Kidney epithelial cell (primary cell): ENCODE measurements at regions not wholly inside any gene's neighbourhood (a gene's known extent, or its start where the extent isn't known, plus 50 kb on each side); places are given as distances from the start of the nearest gene placed in this dataset.

Experiments used
- DNase-seq: peaks from one replicate; pipeline ENCODE4 v3.0.0-alpha.2; 2010; ENCODE audit warnings: low read depth
- H3K27me3 ChIP-seq: 2 replicates; pipeline ENCODE4 v1.6.0; 2011; ENCODE audit warnings: low read length; ENCODE audit not compliant: control insufficient read depth, insufficient read depth
- H3K36me3 ChIP-seq: 2 replicates; pipeline ENCODE4 v1.5.1; 2011; ENCODE audit warnings: low read length; ENCODE audit not compliant: control insufficient read depth, insufficient read depth
- H3K4me3 ChIP-seq: 2 replicates; pipeline ENCODE4 v1.5.1; 2011; ENCODE audit warnings: low read depth, mild to moderate bottlenecking, control low read depth, low read length
- CTCF ChIP-seq: IDR thresholded peaks from 2 replicates; pipeline ENCODE4 v1.5.1; 2011; ENCODE audit warnings: mild to moderate bottlenecking, moderate library complexity, low read length, control low read depth, inconsistent platforms; ENCODE audit not compliant: insufficient read depth, poor library complexity, severe bottlenecking

GRCh38 chr2:7740114-7740513 lies 822.9 kb downstream of the RNF144A start:
- Histone ChIP-seq H3K36me3 (no peaks in the 10 kb centered on the region), H3K27me3 (no peaks in the 10 kb centered on the region), H3K4me3 (no peak overlapping the region)
- no peak for TF ChIP-seq CTCF
- no peak for DNase-seq

GRCh38 chr2:7742301-7742700 lies 825.1 kb downstream of the RNF144A start:
- no peak overlapping the region for H3K4me3 ChIP-seq
- TF ChIP-seq CTCF = no peak
- no peaks in the 10 kb centered on the region for H3K27me3 ChIP-seq
- no peaks in the 10 kb centered on the region for H3K36me3 ChIP-seq
- no peak for DNase-seq

GRCh38 chr2:7744827-7745226 lies 827.6 kb downstream of the RNF144A start:
- no peak overlapping the region for H3K4me3 ChIP-seq

GRCh38 chr2:7745369-7745768 lies 828.2 kb downstream of the RNF144A start:
- no peaks in the 10 kb centered on the region for H3K27me3 ChIP-seq
- H3K4me3 ChIP-seq = no peak overlapping the region
- no peaks in the 10 kb centered on the region for H3K36me3 ChIP-seq
- no peak for DNase-seq
- TF ChIP-seq CTCF = no peak

More at GRCh38 chr2:7744827-7745226, 827.6 kb downstream of the RNF144A start:
- H3K36me3 ChIP-seq = no peaks in the 10 kb centered on the region
- H3K27me3 ChIP-seq = no peaks in the 10 kb centered on the region
- no peak for DNase-seq
- TF ChIP-seq CTCF = no peak

GRCh38 chr2:7748717-7749415 lies 831.7 kb downstream of the RNF144A start:
- no peak for TF ChIP-seq CTCF
- DNase-seq = no peak
- Histone ChIP-seq H3K4me3 (no peak overlapping the region), H3K27me3 (no peaks in the 10 kb centered on the region), H3K36me3 (no peaks in the 10 kb centered on the region)

GRCh38 chr2:7749895-7750559 lies 832.8 kb downstream of the RNF144A start:
- DNase-seq = no peak
- Histone ChIP-seq H3K36me3 (no peaks in the 10 kb centered on the region), H3K27me3 (no peaks in the 10 kb centered on the region), H3K4me3 (no peak overlapping the region)
- no peak for TF ChIP-seq CTCF
